GM18520 (cell line): ENCODE measurements at regions not wholly inside any gene's neighbourhood (a gene's known extent, or its start where the extent isn't known, plus 50 kb on each side); places are given as distances from the start of the nearest gene placed in this dataset.

Experiments
- ATAC-seq: cut with Tn5 transposase; IDR thresholded peaks from one replicate; pipeline ENCODE4 v1.9.1; 2021; ENCODE audit not compliant: unreplicated experiment

DNA sequence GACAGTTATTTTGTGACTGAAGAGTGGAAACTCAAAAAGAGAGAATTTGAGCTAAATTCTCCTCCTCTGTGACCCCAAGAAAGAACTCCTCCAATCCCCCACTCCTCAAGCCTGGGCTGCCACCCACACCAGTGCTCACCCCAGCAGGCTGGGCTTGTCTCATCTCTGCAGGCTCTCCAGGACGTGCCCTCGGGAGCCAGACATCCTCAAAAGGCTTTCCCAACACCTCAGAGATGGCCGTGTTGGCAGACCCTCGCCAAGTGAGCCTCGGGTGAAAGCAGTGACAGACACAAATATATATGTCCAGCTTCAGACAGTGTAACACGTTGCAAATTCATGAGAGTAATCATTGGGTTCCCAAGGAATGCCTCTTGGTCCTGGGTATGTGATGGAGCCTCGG is 377.7 kb upstream of the SALL3 start:
- no peak for ATAC-seq

DNA sequence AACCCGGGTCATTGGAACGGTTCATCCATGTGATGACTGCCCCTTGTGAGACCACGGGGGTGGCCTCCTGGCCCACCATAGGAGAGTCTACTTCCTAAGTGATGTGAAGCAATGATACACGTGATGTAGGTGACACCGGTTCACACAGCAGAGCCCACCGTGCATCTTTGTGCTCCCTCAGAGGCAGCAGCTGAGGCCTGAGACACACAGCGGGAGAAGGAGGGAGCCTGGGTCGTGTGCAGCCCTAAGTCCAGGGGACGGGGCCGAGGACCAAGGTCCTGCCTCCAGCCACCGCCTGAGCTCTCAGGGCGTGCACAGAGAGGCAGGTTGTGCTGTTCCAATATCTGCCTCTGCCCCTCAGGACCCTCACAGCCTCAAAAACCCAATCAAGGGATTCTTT is 377.2 kb upstream of the SALL3 start:
- ATAC-seq = no peak

DNA sequence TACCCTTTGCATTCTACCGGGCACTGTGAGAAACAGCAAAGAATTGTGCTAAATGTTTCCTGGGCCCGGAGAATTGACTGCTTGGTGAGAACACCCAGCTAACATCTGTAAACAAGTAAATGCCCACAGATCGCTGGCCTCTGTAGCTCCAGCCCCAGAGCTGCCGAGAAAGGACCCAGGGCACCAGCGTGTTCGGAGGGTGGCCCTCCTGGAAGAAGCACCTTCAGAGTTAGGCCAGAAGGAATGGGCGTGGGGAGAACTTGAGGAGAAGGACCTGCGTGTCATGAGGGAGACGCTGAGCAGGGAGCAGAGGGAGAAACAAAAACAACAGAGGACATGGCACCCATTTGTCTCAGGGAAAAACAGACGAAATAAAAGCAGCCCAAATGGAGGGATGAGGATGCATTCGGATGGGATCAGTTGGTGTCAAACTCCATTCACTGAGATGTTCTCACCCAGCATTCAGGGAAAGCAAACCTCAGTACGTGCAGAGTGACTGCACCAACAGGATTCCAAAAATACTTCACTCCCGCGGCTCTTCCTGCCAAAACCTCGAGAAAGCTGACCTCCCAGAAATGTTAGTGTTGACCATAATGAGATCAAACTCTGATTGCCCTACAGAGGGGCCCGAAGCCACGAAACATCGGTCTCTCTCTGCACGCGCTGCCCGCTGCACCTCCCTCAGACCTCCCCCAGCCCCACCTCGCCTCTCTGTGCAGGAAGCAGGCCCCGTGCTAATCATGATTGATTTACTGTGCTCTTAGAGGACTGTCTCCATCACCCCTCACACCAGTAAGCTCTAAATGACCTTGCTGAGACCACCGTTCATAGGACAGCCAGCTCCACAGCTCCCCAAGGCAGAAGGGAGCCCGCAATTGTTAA is 376.3 kb upstream of the SALL3 start:
- ATAC-seq = no peak

DNA sequence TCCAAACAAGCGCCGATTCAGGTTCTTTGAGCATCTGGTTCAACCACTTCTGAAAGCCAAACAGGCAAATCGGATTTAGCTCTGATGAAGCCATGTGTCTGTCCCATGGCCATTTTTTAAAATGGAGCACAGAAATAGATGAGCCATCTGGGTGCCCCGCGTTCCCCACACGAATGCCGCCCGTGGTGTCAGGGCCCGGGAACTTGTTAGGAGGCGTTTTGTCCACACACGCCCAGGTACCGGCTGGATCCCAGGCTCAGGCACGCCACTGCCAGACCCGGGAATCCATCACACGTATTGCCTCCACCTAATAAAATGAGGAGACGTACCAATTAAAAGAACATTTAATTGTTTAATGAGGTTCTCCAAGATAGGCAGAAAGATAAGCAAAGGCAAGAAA is 374.4 kb upstream of the SALL3 start:
- no peak for ATAC-seq

DNA sequence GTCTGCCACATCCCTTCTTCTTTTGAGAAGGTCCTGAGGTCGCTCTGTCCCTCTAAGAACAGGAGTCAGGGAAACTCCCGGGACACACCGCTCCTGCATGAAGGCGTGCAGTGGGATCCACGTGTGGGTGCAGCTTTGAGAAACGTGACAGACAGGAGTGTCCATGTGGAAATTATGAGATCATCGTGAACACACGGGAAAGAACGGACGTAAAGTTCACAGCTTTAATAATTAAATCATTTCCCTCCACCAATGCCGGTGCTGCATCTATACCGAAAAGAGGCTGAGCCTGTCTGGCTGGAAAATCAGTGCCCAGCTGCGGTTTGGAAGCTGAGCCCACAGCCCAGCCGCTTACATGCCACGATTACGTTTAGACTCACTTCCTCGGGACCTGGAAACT is 372.4 kb upstream of the SALL3 start:
- ATAC-seq = no peak

DNA sequence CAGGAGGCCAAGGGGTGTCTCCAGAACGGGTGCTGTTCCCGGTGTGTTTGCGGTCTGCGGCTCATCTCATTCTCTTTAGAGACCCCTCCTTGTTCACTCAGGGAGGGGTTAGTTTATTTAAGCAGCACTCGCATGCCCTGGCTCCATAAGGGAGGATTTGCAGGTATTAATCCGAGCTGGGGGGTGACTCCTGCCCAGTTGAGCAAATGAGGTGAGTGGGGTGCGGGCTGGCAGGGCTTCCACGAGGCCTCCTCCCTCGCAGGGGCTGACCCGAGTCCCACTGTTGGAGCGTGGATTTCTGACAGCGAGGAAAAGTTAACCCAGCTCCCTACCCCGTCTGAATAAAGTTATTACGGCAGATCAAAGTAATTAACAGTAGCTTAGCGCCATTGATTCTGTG is 371.8 kb upstream of the SALL3 start:
- ATAC-seq = no peak

DNA sequence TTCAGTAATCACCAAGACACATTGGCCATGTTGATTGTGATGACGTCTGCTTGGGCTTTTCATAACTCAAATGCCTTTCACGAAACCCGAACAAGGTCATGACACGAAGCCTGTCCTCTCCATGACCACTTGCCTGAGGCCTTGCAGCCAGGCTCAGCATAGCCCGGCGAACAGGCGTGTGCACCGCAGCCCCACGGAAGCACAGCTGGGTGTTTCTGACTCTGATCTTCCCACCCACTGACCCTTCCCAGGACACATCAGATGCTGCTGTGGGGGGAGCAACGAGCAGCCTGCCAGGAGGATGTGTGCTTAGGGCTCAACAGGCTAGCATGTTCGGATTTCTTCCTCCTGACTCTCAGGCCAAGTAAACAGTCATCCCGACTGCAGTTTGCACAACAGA is 369.4 kb upstream of the SALL3 start:
- no peak for ATAC-seq

DNA sequence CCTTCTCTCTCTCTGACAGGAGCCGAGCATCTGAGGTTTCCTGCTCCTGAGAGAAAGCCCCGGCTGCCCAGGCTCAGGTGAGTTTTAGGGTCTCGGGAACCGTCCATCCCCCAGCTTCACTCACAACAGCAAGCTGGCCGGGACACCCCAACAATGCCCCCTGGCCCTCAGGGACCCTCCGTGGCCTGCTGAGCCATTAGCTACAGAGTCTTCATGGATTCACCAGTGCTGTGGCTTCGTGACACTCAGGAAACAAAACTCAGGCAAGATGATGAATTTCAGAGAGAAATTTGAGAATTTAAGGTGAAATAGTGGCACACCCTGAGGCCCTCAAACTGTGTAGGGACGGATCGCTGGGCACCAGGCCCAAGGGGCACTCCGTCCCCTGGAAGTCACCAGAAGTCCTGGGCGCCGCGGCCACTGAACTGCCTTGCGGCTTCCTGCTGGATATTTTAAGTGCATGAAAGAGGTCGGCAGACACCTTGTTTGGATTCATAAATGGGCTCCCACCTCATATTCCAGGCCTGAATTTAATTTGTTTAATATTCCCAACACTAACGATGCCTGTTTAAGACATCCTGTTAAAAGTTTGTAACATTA is 368.3 kb upstream of the SALL3 start:
- no peak for ATAC-seq

- no peak for ATAC-seq
Measured at GRCh38 chr18:78611869-78612268, 367.7 kb upstream of the SALL3 start.

GRCh38 chr18:78612318-78612717 is 367.3 kb upstream of the SALL3 start:
- ATAC-seq = no peak

DNA sequence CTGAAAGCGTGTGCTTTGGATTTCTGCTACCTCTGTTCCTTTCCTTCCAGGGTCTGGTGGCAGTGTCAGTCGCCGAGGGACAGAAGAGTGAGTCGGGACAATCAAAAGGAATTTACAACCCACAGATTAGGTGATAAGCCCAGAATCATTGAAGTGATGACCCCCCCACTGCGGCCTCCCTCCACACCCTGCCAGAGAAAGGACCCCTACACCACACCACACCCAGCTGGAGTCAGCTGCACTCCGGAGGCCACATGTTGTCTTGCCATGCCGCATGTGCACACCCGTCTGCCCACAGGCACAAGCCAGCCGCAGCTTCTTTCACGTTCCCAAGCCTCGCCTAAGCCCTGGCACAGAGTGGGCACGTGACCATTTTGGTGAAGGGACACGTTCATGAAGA is 366.8 kb upstream of the SALL3 start:
- ATAC-seq = no peak

GRCh38 chr18:78618726-78619125 is 360.9 kb upstream of the SALL3 start:
- ATAC-seq = no peak

DNA sequence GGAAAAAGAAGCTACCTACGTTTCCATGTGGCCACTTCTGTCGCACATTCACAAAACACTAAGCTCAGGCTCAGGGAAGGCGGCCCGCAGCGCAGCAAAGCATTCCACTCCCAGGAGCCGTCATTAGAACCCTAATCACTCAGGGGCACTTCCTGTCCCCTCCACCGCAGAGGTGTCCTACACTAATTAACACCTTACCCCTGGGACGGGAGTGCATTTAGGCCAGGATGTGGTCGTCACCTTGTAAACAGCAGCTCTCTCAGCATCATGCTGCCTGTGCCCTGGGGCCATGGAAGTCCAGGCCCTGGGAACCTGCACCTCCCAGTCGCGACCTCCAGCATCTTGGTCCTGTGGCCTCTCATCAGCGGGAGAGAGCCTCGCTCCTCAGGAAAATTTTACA is 359.8 kb upstream of the SALL3 start:
- ATAC-seq = no peak

DNA sequence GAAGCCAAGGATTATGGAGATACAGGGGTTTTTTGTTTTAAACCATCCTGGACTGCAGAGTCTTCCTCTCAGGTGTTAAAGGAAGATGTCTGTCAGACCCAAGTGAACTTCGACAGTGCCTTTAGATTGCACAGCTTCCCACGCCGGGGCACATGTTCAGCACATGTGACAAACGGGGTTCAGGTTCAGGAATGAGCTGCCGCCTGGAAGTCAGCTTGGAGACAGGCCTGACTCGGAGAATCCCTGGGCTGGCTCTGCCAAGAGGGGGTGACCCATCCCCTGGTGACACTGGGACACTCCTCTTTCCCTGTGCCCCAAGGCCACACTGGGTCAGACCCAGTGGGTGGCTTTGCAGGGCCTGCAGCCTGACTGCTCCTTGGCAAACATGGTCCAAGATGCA is 359.3 kb upstream of the SALL3 start:
- ATAC-seq = no peak

DNA sequence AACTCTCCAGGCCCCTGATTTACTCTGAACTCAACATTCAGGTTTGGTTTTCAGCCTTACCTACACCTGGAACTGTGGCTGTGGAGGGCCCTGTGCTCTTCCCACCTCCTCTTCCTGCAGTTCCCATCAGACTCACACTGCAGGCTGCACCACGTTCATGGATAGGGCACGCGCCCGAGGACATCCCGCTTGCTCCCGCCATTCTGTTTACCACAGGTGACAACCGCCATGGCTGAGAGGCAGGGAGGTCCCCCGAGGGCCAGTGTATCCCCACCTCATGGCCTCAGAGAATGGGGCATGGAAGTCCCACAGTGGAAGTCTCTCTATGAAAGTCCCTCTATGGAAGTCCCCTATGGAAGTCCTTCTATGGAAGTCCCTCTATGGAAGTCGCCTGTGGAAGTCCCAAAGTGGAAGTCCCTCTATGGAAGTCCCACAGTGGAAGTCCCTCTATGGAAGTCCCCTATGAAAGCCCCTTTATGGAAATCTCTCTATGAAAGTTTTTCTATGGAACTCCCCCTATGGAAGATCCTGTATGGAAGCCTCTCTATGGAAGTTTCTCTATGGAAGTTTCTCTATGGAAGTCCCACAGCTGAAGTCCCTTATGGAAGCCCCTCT is 358.4 kb upstream of the SALL3 start:
- no peak for ATAC-seq

GRCh38 chr18:78622251-78622906 is 357.2 kb upstream of the SALL3 start:
- no peak for ATAC-seq

- no peak for ATAC-seq
Measured at GRCh38 chr18:78622907-78623541, 356.6 kb upstream of the SALL3 start.

DNA sequence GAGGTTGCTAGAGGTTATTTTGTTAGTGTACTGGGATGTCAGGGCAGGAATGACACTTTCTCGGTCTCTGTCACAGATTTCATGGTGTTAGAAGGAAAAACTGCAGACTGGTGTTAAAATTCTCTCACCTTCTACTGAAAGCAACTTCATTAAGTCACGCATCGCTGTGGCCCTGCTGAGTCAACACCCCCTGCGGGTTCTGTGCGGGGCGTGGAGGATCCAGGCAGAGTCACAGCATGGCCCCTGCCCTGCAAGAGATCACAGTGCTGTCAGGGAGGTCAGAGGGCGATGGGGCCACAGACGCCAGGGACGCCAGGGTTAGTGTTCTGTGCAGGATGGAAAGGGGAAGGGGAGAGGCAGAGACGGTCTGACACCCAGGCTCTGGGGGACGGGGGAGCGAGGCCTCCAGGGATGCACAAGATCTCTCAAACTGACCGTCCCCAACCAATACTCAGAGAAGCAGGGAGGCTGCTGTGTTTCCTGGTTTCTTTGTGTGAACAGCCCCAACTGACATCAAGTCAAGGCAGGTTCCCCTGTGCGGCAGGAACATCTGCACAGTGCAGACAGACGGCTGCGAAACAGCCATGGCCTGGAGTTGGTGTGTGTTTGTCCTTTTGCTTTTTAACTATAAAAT is 354.9 kb upstream of the SALL3 start:
- no peak for ATAC-seq

- ATAC-seq = no peak
Measured at GRCh38 chr18:78625847-78626246, 353.8 kb upstream of the SALL3 start.

DNA sequence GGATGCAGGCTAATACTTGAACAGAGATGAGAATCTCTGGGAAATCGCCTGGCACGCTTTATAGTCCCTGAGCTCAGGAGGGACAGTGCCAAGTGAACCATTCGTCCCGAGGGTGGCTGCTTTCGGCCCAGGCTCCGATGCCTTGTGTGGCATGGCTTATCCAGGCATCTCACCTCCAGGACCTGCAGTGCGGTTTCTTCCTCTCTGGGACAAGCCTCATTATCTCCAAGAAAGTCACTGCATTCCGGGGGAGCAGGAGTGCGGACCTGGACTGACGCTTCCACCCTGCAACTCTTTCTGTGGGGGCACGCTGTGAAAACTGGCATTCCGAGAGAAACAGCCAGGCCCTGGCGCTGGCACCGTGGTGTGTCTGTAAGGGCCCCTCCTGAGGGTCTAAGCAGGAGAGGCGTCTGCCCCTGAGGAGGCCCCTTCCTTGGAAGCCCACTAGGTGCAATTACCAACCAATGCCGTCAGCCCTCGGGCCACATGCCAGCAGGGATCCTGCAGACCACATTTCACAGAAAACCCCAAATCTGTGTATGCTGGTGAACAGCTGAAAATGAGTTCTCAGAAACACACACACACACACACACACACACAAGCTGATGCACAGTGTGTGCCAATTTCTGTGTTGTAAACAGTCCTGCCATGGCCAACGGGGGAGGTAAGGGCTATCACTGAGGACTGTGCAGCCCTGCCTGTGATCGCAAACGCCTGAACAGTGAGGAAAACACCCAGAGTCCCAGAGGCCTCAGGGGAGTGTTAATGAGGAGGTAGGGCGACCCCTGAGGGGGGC is 351.9 kb upstream of the SALL3 start:
- no peak for ATAC-seq
